Astrocyte of the spinal cord (primary cell): ENCODE measurements at regions not wholly inside any gene's neighbourhood (a gene's known extent, or its start where the extent isn't known, plus 50 kb on each side); places are given as distances from the start of the nearest gene placed in this dataset.
"Not testable (repeated sequence)": the region's sequence is repeated elsewhere in the genome, so short reads cannot be mapped to it uniquely, and the experiment has no call there.

Source experiments
- DNase-seq: peaks from one replicate; pipeline ENCODE4 v3.0.0; 2011; ENCODE audit warnings: low read depth, low spot score
- H3K4me3 ChIP-seq: 2 replicates; pipeline ENCODE4 v1.5.1; 2011; ENCODE audit warnings: low read depth, mild to moderate bottlenecking, low read length, moderate library complexity
- in situ Hi-C: cut with HindIII; loops from 2 replicates; pipeline ENCODE4 v1.10.0; 2017; ENCODE audit warnings: low sequenced_read_pairs
- TF ChIP-seq, protein P1 (sequence below): IDR thresholded peaks from 2 replicates; pipeline ENCODE4 v1.5.1; 2012; ENCODE audit warnings: low read depth, mild to moderate bottlenecking, low read length, inconsistent platforms

- TF ChIP-seq, protein P1, sequence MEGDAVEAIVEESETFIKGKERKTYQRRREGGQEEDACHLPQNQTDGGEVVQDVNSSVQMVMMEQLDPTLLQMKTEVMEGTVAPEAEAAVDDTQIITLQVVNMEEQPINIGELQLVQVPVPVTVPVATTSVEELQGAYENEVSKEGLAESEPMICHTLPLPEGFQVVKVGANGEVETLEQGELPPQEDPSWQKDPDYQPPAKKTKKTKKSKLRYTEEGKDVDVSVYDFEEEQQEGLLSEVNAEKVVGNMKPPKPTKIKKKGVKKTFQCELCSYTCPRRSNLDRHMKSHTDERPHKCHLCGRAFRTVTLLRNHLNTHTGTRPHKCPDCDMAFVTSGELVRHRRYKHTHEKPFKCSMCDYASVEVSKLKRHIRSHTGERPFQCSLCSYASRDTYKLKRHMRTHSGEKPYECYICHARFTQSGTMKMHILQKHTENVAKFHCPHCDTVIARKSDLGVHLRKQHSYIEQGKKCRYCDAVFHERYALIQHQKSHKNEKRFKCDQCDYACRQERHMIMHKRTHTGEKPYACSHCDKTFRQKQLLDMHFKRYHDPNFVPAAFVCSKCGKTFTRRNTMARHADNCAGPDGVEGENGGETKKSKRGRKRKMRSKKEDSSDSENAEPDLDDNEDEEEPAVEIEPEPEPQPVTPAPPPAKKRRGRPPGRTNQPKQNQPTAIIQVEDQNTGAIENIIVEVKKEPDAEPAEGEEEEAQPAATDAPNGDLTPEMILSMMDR, result no peak
- H3K4me3 ChIP-seq, result no peak overlapping the region
- no peak for DNase-seq
- in situ Hi-C loops, result no loop called here
Observed at GRCh38 chr17:36687736-36688135, 86.4 kb downstream of the MRM1 start.

DNA sequence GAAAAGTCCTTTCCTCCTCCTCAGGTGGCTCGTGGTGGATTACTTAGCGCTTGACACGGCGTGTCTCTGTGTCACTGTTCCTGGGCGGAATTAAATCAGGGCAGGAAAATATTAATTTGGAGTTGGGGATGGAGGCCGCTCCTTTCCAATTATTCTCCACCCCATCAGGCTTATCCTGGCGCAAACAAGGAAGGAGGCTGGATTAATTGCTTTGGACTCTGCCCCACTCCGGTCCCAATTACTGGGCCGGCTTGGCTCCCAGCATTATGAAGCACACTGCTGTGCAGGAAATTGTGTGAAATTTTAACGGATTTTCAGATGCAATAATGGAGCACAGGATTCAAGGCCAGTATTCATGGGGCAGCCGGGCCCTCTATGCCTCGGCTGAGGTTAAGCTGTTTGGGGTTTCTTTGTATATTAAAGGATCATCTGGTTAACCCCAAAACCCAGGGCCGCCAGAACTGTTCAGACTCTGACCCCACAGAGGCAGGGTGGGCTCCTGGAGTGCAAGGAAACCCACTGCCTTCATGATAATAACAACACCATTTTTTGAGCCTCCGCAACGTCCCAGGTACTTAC is 87.8 kb downstream of the MRM1 start:
- in situ Hi-C loops, result no loop called here
- DNase-seq, result no peak
- TF ChIP-seq, protein P1, result no peak
- no peak overlapping the region for H3K4me3 ChIP-seq

DNA sequence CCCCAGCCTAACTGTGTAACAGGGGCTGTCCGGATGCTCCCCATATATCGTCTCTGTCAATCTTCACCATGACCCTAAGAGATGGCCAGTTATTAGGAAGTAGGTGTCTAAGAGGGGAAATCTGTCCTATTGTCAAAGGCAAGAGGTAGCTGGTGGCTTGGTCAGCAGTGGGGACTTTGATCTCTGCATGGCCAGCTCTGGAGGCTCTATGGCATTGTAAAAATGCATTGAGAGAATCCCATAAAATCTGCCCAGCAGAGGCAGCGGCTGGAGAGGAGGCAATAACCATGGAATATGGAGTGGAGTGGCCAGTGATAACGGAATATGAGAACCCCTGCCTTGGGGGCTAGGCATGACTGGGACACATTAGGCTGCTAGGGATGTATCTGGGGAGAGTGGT is 88.8 kb downstream of the MRM1 start:
- H3K4me3 ChIP-seq, result no peak overlapping the region
- no peak for DNase-seq
- TF ChIP-seq, protein P1, result no peak
- in situ Hi-C loops, result no loop called here

GRCh38 chr17:36691606-36692005 is 90.2 kb downstream of the MRM1 start:
- DNase-seq, result no peak
- TF ChIP-seq, protein P1, result no peak
- in situ Hi-C loops, result no loop called here
- H3K4me3 ChIP-seq, result no peak overlapping the region

GRCh38 chr17:36695082-36695481 is 93.7 kb downstream of the MRM1 start:
- in situ Hi-C loops, result no loop called here
- DNase-seq, result no peak
- TF ChIP-seq, protein P1, result no peak
- H3K4me3 ChIP-seq, result no peak overlapping the region

GRCh38 chr17:36695710-36696109 is 94.3 kb downstream of the MRM1 start:
- in situ Hi-C loops, DNase-seq, H3K4me3 ChIP-seq: not testable (repeated sequence)

GRCh38 chr17:36696805-36697204 is 95.4 kb downstream of the MRM1 start:
- TF ChIP-seq, protein P1, result no peak
- in situ Hi-C loops, result no loop called here
- no peak for DNase-seq
- H3K4me3 ChIP-seq, result no peak overlapping the region
